ENCODE measurements at regions not wholly inside any gene's neighbourhood (a gene's known extent, or its start where the extent isn't known, plus 50 kb on each side); places are given as distances from the start of the nearest gene placed in this dataset.
A peak's percentile ranks its signal among the peaks of the same experiment; 100 is the strongest.
"Not testable (repeated sequence)": the region's sequence is repeated elsewhere in the genome, so short reads cannot be mapped to it uniquely, and the experiment has no call there.

DNA sequence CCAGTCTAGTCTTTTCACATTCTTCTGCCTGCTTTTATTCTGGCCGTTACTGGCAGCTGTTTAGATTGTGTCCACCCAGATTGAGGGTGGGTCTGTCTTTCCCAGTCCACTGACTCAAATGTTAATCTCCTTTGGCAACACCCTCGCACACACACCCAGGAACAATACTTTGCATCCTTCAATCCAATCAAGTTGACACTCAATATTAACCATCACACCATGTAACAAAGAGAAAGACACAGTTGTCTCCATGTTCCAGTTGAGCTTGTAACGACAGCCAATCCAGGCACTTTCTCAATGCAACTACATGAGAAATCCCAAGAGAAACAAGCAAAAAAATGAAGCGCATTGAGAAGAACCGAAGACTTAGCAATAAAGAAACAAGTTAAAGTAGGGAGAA is 877.7 kb downstream of the LTN1 start:
- DNase-seq (ENCODE audit: low spot score) = not testable (repeated sequence)

- DNase-seq (ENCODE audit: low spot score) = no peak
Observed at GRCh38 chr21:28113718-28114117, 879.0 kb downstream of the LTN1 start.

DNA sequence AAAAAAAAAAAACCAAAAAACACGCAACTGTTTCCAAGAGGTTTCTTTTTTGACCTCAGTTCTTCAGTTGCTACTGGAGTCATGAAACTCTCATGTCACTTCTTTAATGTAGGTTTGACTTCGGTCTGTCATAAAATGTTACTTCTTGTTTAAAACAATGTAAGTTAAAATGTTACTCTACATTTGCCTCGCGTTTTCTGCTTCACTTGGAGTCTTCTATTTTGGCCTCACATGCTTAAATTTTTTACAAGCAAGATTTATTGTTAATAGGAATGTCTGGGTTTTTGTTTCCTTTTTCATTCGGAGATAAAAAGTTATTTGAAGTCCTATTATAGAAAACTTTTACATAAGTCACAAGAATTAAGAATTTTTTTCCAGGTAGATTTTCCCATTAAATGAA is 880.2 kb downstream of the LTN1 start:
- no peak for DNase-seq (ENCODE audit: low spot score)

- no peak for DNase-seq (ENCODE audit: low spot score)
Observed at GRCh38 chr21:28111151-28111619, 881.5 kb downstream of the LTN1 start.

DNA sequence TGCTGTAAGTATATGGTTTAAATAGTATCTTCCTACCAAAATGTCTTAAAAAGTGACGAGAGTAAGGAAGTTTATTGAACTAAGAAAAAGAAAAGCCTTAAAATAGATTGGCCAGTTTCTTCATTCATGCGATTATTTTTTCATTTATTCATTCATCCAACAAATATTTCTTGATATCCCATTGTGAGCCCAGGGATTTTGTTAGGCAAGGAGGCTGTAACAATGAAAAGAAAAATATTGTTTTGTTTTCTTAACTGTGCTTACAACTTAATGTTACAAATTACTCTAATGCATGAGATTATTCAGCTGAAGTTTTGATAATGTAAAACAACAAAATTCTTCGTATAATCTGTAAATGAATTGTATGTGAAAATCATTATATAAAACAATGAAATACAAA is 882.0 kb downstream of the LTN1 start:
- DNase-seq (ENCODE audit: low spot score) = no peak

DNA sequence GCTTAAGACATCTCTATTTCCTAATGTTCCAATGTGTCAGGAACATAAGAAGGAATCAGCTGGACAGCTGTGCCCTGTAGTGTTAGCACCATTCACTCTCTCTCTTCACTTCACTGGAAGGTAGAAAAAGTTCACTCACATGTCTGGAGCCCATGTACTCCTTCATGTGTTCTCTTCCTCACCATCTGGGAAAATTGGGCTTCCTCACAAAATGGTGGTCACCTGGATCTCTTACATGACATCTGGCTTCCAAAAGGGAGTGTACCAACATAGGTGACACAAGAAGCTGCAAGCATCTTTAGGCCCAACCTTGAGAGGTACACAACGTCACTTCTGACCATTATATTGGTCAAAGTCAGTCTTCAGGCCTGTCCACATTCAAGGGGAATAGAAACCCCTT is 882.6 kb downstream of the LTN1 start:
- no peak for DNase-seq (ENCODE audit: low spot score)

DNA sequence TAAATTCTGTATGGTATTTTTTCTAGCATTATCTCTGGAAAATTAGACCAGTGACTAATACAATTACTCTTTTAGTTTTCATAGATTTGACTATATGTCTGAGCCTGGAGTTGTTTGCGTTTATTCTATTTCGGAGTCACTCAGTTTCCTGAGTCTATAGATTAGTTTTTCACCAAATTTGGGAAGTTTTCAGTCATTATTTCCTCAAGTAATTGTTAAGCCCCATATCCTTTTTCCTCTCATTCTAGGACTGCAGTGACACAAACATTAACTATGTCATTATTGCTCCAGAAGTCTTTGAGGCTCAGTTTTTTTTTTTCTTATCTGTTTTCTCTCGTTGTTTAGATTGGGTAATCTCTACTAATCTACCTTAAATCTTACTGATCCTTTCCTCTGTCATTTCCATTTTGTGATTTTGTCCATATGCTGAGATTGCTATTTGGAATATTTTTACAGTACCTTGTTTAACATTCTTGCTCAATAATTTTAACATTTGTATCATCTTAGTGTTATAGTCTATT is 886.2 kb downstream of the LTN1 start:
- no peak for DNase-seq (ENCODE audit: low spot score)

DNA sequence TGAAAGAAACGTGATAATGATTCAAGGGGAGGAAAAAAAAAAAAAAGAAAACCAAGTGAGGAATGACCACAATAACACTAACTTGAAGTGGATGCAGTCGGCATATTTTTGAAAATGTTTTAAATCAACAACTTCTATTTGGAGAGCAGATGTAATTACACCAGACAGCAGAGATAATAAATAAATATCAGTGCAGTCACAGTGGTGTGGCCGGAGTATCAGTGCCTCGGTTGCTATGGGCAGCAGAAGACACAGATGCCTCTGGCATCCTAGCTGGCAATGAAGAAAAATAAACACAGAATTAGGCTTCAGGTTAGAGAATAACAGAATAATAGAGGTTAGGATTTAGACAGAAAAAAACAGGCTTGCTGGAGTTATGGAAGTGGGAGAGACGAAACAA is 888.3 kb downstream of the LTN1 start:
- no peak for DNase-seq (ENCODE audit: low spot score)

- DNase-seq (ENCODE audit: low spot score) = no peak
Observed at GRCh38 chr21:28100366-28100765, 892.3 kb downstream of the LTN1 start.

DNA sequence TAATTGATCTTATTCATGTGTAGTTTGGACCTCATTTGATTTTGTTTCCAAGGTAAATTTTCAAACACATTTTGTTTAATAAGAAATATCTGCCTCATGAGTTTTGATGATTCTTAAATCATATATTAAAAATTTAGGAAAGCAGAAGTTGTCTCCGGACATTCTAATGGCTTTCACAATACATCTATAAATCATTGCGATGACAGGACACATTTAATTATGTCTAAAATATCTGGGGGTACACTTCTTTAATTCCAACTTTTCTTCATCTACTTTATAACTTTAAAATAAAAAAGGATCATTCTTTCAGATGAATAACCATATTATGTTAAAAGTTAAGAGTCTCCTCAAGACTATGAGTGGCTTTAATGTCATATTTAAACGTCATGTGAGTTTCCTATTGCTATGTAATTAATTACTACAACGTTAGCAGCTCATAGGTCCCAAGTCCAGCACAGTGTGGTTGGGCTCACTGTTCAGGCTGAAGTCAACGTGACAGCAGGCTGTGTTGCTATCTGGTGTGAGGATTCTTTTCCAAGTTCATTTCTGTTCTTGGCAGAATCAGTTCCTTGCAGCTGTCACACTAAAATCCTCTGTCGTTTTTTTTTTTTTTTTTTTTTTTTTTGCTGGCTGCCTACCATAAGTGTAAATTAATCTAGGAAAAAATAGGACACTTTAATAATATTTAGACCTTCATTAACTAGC is 893.5 kb downstream of the LTN1 start:
- DNase-seq (ENCODE audit: low spot score) = no peak

DNA sequence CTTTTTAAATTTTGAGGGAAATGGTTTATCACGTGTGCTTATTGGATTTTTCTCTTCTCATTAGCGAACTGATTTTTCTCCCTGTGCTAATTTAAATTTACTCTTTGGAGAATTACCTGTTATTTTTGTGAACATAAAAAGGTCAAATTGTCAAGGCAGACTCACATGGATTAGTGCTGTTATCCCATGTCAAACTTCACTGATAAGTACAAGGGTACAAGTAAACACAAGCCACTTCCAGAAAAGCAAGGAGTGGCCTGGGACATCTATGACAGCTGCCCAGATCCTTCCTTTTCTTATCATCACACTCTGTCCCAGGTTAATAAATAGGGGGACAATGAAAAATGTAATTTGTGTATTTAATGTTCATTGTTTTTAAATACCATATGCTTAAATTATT is 901.2 kb downstream of the LTN1 start:
- DNase-seq (ENCODE audit: low spot score) = no peak

- no peak for DNase-seq (ENCODE audit: low spot score)
Observed at GRCh38 chr21:28090546-28090945, 902.1 kb downstream of the LTN1 start.

DNA sequence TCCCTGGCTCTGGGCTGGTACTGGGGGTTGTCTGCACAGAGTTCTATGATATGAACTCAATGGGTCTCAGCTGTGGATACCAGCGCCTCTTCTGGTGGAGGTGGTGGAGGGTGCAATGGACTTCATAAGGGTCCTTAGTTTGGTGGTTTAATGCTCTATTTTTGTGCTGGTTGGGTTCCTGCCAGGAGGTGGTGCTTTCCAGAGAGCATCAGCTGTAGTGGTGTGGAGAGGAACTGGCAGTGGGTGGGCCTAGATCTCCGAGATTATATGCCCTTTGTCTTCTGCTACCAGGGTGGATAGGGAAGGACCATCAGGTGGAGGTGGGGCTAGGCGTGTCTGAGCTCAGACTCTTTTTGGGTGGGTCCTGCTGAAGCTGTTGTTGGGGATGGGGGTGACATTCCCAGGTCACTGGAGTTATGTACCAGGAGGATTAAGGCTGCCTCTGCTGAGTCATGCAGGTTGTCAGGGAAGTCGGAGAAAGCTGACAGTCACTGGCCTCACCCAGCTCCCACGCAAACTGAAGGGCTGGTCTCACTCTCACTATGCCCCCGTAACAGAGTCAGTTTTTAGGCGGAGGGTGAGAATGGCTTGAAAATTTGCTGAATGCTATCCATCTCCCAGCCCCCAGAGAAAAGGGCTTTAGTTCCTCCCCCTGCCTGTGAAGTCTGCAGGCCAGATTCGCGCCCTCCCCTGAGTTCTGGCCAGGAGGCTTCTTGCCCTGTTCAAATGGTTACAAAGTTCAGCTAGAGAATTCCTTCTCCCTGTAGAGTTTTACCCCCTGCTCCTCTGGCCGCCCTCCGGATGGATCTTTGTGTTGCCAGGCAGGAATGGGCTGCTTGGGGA is 902.9 kb downstream of the LTN1 start:
- DNase-seq (ENCODE audit: low spot score) = peak; percentile 67

DNA sequence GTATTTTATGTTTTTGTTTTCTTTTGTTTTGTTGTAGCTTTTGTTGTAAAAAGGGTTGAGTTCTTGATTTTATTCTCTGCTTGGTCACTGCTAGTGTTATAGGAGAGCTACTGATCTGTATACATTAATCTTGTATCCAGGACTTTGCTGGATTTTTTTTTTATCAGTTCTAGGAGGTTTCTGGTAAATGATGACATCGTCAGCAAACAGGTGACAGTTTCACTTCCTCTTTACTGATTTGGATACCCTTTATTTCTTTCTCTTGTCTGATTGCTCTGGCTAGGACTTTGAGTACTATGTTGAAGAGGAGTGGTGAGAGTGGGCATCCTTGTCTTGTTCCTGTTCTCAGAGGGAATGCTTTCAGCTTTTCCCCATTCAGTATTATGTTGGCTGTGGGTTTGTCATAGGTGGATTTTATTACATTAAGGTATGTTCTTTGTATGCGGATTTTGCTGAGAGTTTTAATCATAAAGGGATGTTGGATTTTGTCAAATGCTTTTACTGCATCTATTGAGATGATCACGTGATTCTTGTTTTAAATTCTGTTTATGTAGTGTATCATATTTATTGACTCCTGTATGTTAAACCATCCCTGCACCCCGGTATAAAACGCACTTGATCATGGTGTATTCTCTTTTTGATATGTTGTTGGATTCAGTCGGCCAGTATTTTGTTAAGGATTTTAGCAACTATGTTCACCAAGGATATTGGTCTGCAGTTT is 905.7 kb downstream of the LTN1 start:
- DNase-seq (ENCODE audit: low spot score) = no peak

- no peak for DNase-seq (ENCODE audit: low spot score)
Observed at GRCh38 chr21:28084951-28085350, 907.7 kb downstream of the LTN1 start.

DNA sequence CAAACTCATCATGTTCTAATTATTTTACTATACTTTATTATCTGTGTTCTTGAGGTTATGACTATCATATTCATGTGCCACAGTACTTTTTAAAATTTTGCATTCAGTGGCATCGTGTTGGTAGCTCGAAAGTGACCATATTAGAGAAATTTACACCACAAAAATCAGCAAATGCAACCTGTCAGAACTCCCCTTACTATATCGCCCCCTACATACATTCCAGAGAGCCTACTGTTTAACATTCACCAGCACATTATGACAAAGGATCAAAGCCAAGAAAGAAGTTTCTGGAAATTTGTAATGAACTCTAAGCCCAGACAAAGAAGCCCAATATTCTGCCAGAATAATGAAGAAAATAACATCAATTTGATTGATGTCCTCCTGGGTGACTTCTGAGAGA is 909.3 kb downstream of the LTN1 start:
- no peak for DNase-seq (ENCODE audit: low spot score)

DNA sequence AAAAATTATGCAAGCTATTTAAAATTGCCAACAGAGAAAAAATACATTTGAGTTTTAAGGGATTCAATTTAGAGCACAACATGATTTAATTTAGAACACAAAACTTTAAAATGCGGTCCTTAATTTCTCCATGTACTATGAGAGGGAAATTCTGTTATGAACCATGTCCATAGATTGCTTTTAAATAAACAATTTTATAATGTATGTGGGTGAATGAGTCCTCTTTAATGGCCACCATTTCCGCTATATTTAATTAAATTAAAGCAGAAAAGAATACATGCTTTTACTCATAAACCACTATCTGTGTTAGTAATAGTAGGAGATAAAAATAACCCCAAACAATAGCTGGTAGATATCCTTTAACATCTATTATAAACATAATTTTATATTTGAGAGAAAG is 914.6 kb downstream of the LTN1 start:
- no peak for DNase-seq (ENCODE audit: low spot score)

DNA sequence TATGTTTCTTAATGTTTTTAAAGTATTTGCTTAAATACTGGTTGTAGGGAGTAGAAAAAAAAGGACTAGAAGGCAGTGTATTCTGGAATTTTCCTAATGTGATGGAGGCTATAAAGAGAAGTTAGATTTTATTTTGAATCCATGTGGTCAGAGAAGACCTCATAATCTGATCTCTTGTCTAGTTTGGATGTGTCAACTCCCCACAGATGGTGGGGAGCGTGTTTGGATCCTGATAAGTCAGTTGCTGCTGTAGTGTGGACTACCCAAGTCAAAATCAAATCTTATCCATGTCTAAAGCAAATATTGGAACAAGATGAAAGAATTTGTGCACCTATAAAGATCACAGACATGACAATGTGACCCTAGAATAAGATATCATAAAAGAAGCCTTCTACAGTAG is 918.0 kb downstream of the LTN1 start:
- no peak for DNase-seq (ENCODE audit: low spot score)

- no peak for DNase-seq (ENCODE audit: low spot score)
Observed at GRCh38 chr21:28072601-28073000, 920.1 kb downstream of the LTN1 start.

- no peak for DNase-seq (ENCODE audit: low spot score)
Observed at GRCh38 chr21:28069450-28069923, 923.2 kb downstream of the LTN1 start.

DNA sequence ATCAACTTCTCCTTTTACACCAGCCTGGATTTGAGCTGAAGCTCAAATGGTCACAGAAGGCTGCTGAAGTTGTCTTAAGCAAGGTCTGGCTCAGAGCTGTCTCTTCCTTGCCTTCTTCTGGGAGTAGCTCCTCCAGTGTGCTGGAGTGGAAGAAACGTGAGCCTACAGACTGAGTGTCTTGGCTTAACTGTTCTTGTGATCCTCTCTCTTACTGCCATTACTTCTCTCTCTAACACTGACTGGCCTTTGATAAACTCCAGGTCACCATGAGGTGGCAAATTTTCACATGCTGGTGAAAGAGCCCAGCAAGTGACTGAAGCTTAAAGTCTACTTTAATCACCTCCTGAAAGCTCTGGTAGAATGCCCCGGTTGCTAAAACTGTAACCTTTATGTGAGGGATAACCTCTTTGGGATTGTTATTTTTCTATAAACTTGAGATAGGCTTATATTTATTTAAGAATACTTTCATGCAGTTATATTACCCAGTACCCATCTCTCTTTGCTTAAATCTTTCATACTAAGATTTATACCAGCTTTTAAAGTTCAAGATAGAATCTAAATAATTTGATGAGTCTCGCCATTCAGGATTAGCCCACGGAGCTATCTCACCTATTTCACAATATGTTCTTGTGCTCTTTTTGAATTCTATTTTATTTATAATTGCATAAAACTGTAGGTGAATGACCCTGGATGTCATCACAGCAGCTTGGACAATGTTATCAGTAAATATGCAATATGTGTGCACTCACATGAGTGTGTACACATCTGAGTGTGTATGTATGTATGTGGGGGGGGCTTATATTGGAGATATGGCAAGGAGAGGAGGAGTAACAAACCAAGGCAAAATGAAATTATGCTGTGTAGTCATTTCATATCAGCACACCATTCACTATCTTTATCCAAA is 924.0 kb downstream of the LTN1 start:
- DNase-seq (ENCODE audit: low spot score) = no peak
